GM18505 (cell line): ENCODE measurements at regions not wholly inside any gene's neighbourhood (a gene's known extent, or its start where the extent isn't known, plus 50 kb on each side); places are given as distances from the start of the nearest gene placed in this dataset.

ENCODE experiments used
- ATAC-seq: cut with Tn5 transposase; IDR thresholded peaks from one replicate; pipeline ENCODE4 v1.9.1; 2021; ENCODE audit not compliant: unreplicated experiment
- POLR2A ChIP-seq: IDR thresholded peaks from 4 replicates; pipeline ENCODE4 v1.6.1; 2011; ENCODE audit warnings: borderline replicate concordance; ENCODE audit not compliant: insufficient read depth, insufficient read length; ENCODE audit errors: extremely low read depth

- ATAC-seq, result no peak
- no peak for TF ChIP-seq POLR2A
Observed at GRCh38 chr19:29320618-29321017, 107.7 kb upstream of the UQCRFS1 start.

GRCh38 chr19:29321116-29321515 lies 108.2 kb upstream of the UQCRFS1 start:
- TF ChIP-seq POLR2A, result no peak
- ATAC-seq, result no peak

- TF ChIP-seq POLR2A, result no peak
- ATAC-seq, result no peak
Observed at GRCh38 chr19:29323021-29323430, 110.1 kb upstream of the UQCRFS1 start.

GRCh38 chr19:29323440-29324290 lies 110.7 kb upstream of the UQCRFS1 start:
- no peak for TF ChIP-seq POLR2A
- no peak for ATAC-seq

GRCh38 chr19:29324291-29324680 lies 111.3 kb upstream of the UQCRFS1 start:
- ATAC-seq, result no peak
- TF ChIP-seq POLR2A, result no peak

- TF ChIP-seq POLR2A, result no peak
- ATAC-seq, result no peak
Observed at GRCh38 chr19:29324717-29325116, 111.8 kb upstream of the UQCRFS1 start.

- TF ChIP-seq POLR2A, result no peak
- ATAC-seq, result no peak
Observed at GRCh38 chr19:29325241-29325975, 112.5 kb upstream of the UQCRFS1 start.

- TF ChIP-seq POLR2A, result no peak
Observed at GRCh38 chr19:29326351-29326750, 113.4 kb upstream of the UQCRFS1 start.

GRCh38 chr19:29326849-29327840 lies 114.2 kb upstream of the UQCRFS1 start:
- no peak for ATAC-seq
- no peak for TF ChIP-seq POLR2A

More at GRCh38 chr19:29326351-29326750, 113.4 kb upstream of the UQCRFS1 start:
- no peak for ATAC-seq

- ATAC-seq, result no peak
- TF ChIP-seq POLR2A, result no peak
Observed at GRCh38 chr19:29328586-29328985, 115.6 kb upstream of the UQCRFS1 start.

GRCh38 chr19:29329460-29330134 lies 116.6 kb upstream of the UQCRFS1 start:
- no peak for TF ChIP-seq POLR2A
- ATAC-seq, result no peak

- ATAC-seq, result no peak
- TF ChIP-seq POLR2A, result no peak
Observed at GRCh38 chr19:29336425-29336824, 123.5 kb upstream of the UQCRFS1 start.
